Neutrophil (primary cell): ENCODE measurements at regions not wholly inside any gene's neighbourhood (a gene's known extent, or its start where the extent isn't known, plus 50 kb on each side); places are given as distances from the start of the nearest gene placed in this dataset.
"Not testable (repeated sequence)": the region's sequence is repeated elsewhere in the genome, so short reads cannot be mapped to it uniquely, and the experiment has no call there.

Experiments
- H3K27ac ChIP-seq: fragments of 200-600 bp; sonication (generic); 2 replicates; pipeline ENCODE4 v1.5.1; 2016; ENCODE audit warnings: mild to moderate bottlenecking, moderate library complexity
- H3K27me3 ChIP-seq: fragments of 200-600 bp; sonication (generic); 2 replicates; pipeline ENCODE4 v1.6.0; 2016; ENCODE audit warnings: mild to moderate bottlenecking
- H3K36me3 ChIP-seq: fragments of 200-600 bp; sonication (generic); 2 replicates; pipeline ENCODE4 v1.5.1; 2017
- H3K4me1 ChIP-seq, 2 experiments: fragments of 200-600 bp in 1 of 2; sonication (generic) in 1 of 2; 1 replicate in 1 of 2; 2 replicates in 1 of 2; pipeline versions ENCODE4 v1.5.1 to v1.6.1; 2013 to 2016; ENCODE audit warnings: low read depth in 1 of 2, low read length in 1 of 2, mild to moderate bottlenecking in 1 of 2, moderate library complexity in 1 of 2; ENCODE audit not compliant: control insufficient read depth in 1 of 2, insufficient read depth in 1 of 2
- H3K4me3 ChIP-seq, 2 experiments: fragments of 200-600 bp in 1 of 2; sonication (generic) in 1 of 2; 1 replicate in 1 of 2; 2 replicates in 1 of 2; pipeline ENCODE4 v1.5.1; 2013 to 2016; ENCODE audit warnings: low read depth in 1 of 2, low read length in 1 of 2, mild to moderate bottlenecking in 1 of 2, moderate library complexity in 1 of 2
- H3K9me3 ChIP-seq: fragments of 200-600 bp; sonication (generic); 2 replicates; pipeline ENCODE4 v1.5.1; 2016
- TF ChIP-seq, protein P1 (sequence below): fragments of 200-600 bp; sonication (generic); IDR thresholded peaks from 2 replicates; pipeline ENCODE4 v1.5.1; 2016; ENCODE audit warnings: antibody characterized with exemption

DNA sequence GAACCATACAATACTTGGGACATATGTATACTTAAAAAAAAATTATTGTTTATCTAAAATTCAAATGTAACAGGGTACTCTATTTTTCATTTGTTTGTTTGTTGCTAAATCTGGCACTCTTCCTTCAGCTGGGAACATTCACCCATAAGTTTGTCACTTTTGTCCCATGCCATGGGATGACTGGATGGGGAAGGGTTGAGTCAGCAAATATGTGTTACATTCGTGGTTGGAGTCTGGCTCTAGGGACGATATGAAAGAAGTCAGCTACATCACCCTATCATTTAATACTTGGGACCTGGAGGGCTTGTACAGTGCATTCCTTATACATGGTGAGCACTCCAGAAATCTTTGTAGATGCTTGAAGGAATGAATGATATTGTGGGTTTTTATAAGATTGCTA lies 131.3 kb downstream of the IPO8 start:
- TF ChIP-seq, protein P1, sequence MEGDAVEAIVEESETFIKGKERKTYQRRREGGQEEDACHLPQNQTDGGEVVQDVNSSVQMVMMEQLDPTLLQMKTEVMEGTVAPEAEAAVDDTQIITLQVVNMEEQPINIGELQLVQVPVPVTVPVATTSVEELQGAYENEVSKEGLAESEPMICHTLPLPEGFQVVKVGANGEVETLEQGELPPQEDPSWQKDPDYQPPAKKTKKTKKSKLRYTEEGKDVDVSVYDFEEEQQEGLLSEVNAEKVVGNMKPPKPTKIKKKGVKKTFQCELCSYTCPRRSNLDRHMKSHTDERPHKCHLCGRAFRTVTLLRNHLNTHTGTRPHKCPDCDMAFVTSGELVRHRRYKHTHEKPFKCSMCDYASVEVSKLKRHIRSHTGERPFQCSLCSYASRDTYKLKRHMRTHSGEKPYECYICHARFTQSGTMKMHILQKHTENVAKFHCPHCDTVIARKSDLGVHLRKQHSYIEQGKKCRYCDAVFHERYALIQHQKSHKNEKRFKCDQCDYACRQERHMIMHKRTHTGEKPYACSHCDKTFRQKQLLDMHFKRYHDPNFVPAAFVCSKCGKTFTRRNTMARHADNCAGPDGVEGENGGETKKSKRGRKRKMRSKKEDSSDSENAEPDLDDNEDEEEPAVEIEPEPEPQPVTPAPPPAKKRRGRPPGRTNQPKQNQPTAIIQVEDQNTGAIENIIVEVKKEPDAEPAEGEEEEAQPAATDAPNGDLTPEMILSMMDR, result no peak
- H3K9me3 ChIP-seq, result no peaks in the 10 kb centered on the region
- no peaks in the 10 kb centered on the region for H3K27me3 ChIP-seq
- H3K27ac ChIP-seq, result no peak overlapping the region
- H3K4me3 ChIP-seq, result no peak overlapping the region
- H3K4me1 ChIP-seq, result no peaks in the 10 kb centered on the region
- no peaks in the 10 kb centered on the region for H3K36me3 ChIP-seq

DNA sequence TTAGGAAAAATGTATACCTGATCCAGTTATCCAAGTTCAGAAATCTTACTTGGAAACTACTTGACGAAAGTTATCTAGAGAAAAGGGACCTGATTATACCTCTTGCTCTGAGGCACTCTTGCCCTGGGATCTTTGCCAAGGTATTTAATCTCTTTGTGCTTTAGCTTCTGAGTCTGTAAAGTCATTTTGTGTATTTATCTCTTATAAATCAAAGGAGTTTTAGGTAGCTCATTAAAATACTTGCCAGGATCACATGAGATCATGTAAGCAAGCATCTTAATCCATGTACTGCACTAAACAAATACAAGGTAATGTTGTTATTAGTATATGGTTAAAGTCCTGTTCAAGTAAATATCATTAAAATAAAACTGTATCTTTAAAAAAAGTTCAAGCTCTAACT lies 147.5 kb downstream of the IPO8 start:
- H3K4me1 ChIP-seq, result no peaks in the 10 kb centered on the region
- H3K9me3 ChIP-seq, result no peaks in the 10 kb centered on the region
- TF ChIP-seq, protein P1, result no peak
- no peaks in the 10 kb centered on the region for H3K36me3 ChIP-seq
- H3K27me3 ChIP-seq, result no peaks in the 10 kb centered on the region
- no peak overlapping the region for H3K4me3 ChIP-seq
- no peak overlapping the region for H3K27ac ChIP-seq

DNA sequence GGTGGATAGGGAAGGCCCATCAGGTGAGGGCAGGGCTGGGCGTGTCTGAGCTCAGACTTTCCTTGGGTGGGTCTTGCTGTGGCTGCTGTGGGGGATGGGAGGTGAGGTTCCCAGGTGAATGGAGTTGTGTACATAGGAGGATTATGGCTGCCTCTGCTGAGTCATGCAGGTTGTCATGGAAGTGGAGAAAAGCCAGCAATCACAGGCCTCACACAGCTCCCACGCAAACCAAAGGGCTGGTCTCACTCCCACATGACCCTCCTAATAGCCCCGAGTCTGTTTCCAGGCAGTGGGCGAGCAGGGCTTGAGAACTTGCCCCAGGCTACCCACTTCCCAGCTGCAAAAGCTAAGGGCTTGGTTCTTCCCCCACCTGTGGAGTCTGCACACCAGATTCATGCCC lies 149.5 kb downstream of the IPO8 start:
- no peak overlapping the region for H3K27ac ChIP-seq
- no peaks in the 10 kb centered on the region for H3K4me1 ChIP-seq
- TF ChIP-seq, protein P1, result no peak
- H3K36me3 ChIP-seq, result no peaks in the 10 kb centered on the region
- H3K27me3 ChIP-seq, result no peaks in the 10 kb centered on the region
- no peaks in the 10 kb centered on the region for H3K9me3 ChIP-seq
- no peak overlapping the region for H3K4me3 ChIP-seq

DNA sequence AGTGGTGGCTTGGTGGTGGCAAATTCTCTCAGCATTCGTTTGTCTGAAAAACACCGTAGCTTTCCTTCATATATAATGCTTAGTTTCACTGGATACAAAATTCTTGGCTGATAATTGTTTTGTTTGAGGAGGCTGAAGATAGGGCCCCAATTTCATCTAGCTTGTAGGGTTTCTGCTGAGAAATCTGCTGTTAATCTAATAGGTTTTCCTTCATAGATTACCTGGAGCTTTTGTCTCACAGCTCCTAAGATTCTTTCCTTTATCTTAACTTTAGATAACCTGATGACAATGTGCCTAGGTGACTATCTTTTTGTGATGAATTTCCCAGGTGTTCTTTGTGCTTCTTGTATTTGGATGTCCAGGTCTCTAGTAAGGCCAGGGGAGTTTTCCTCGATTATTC lies 151.0 kb downstream of the IPO8 start:
- not testable (repeated sequence) for H3K9me3 ChIP-seq, H3K27me3 ChIP-seq, H3K4me1 ChIP-seq, H3K27ac ChIP-seq, H3K36me3 ChIP-seq, H3K4me3 ChIP-seq

DNA sequence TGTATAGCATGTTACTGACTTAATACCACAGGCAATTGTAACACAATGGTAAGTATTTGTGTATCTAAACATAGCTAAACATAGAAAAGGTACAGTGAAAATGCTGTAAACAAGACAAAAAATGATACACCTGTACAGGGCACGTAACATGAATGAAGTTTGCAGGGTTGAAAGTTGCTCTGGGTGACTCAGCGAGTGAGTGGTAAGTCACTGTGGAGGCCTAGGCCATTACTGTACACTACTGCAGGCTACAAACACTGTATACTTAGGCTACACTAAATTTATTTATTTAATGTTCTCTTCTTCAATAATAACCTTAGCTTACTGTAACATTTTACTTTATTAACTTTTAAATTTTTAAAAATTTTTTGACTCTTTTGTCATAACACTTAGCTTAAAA lies 158.4 kb downstream of the IPO8 start:
- H3K4me1 ChIP-seq, result no peaks in the 10 kb centered on the region
- H3K27me3 ChIP-seq, result no peaks in the 10 kb centered on the region
- TF ChIP-seq, protein P1, result no peak
- no peak overlapping the region for H3K4me3 ChIP-seq
- no peaks in the 10 kb centered on the region for H3K36me3 ChIP-seq
- no peaks in the 10 kb centered on the region for H3K9me3 ChIP-seq
- no peak overlapping the region for H3K27ac ChIP-seq

DNA sequence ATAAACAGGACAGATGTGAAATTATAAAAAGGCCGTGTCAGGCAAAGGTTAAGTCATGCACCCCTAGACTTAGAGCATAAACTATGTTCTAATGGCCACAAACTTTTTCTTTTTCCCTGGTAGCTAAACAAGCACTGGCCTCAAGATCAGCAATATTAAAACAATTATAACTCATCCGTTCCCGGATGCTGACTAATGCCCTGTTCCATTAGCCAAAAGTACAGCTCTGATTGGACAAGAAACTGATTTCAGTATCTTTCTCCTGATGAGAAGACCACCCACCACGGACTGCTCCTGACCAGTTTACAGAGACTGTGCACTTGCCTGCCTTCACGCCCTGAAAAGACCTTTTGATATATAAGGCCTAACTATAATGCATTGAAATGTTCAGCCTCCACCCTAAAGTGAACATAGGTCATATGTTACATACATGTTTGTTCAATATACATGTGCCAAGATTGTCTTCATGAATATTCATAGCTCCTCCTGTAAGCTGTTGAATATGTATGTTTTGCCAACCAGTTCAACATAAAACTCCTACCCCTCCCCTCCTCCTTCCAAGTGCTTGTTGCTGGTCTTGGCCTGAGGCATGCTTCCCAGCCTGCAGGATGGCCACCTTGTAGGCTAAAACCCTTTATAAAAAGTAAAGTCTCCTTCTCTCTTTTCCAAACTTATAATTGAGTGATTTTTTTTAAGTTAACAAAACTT lies 162.0 kb downstream of the IPO8 start:
- H3K27me3 ChIP-seq, result no peaks in the 10 kb centered on the region
- H3K36me3 ChIP-seq, result no peaks in the 10 kb centered on the region
- no peak overlapping the region for H3K4me3 ChIP-seq
- no peak overlapping the region for H3K27ac ChIP-seq
- no peaks in the 10 kb centered on the region for H3K4me1 ChIP-seq
- no peaks in the 10 kb centered on the region for H3K9me3 ChIP-seq
- TF ChIP-seq, protein P1, result no peak
